Glutamatergic neuron (in vitro differentiated cells): ENCODE measurements at regions not wholly inside any gene's neighbourhood (a gene's known extent, or its start where the extent isn't known, plus 50 kb on each side); places are given as distances from the start of the nearest gene placed in this dataset.

Source experiments
- DNase-seq: peaks from one replicate; pipeline ENCODE4 v3.0.0; 2022
- H3K27ac Mint-ChIP-seq: one replicate; pipeline ENCODE4 v1.8.0; 2020; ENCODE audit warnings: mild to moderate bottlenecking, mixed read lengths, inconsistent platforms; ENCODE audit not compliant: unreplicated experiment
- H3K27me3 Mint-ChIP-seq: one replicate; pipeline ENCODE4 v1.8.0; 2020; ENCODE audit warnings: mild to moderate bottlenecking, moderate library complexity, mixed read lengths, inconsistent platforms; ENCODE audit not compliant: unreplicated experiment
- H3K36me3 Mint-ChIP-seq: one replicate; pipeline ENCODE4 v1.8.0; 2020; ENCODE audit warnings: mild to moderate bottlenecking, mixed read lengths, inconsistent platforms; ENCODE audit not compliant: unreplicated experiment
- H3K4me1 Mint-ChIP-seq: one replicate; pipeline ENCODE4 v1.8.0; 2020; ENCODE audit warnings: mild to moderate bottlenecking, low read depth, mixed read lengths, inconsistent platforms; ENCODE audit not compliant: unreplicated experiment
- H3K4me3 Mint-ChIP-seq: one replicate; pipeline ENCODE4 v1.8.0; 2020; ENCODE audit warnings: mild to moderate bottlenecking, mixed read lengths, inconsistent platforms; ENCODE audit not compliant: unreplicated experiment
- H3K9me3 Mint-ChIP-seq: one replicate; pipeline ENCODE4 v1.8.0; 2020; ENCODE audit warnings: mild to moderate bottlenecking, moderate library complexity, mixed read lengths, inconsistent platforms; ENCODE audit not compliant: unreplicated experiment
- CTCF ChIP-seq: fragments of 200-600 bp; sonication (generic); IDR thresholded peaks from one replicate; pipeline ENCODE4 v1.5.0; 2021; ENCODE audit not compliant: partially characterized antibody, unreplicated experiment

GRCh38 chr18:54776282-54776977 is 51.8 kb upstream of the RAB27B start:
- Mint-ChIP-seq H3K27me3 (no peaks in the 10 kb centered on the region), H3K4me1 (no peaks in the 10 kb centered on the region), H3K27ac (no peak overlapping the region), H3K9me3 (no peaks in the 10 kb centered on the region), H3K36me3 (no peaks in the 10 kb centered on the region), H3K4me3 (no peak overlapping the region)
- DNase-seq: no peak
- TF ChIP-seq CTCF: no peak

GRCh38 chr18:54777118-54777791 is 51.0 kb upstream of the RAB27B start:
- DNase-seq: no peak
- Mint-ChIP-seq H3K4me1 (no peaks in the 10 kb centered on the region), H3K36me3 (no peaks in the 10 kb centered on the region), H3K4me3 (no peak overlapping the region), H3K27me3 (no peaks in the 10 kb centered on the region), H3K9me3 (no peaks in the 10 kb centered on the region), H3K27ac (no peak overlapping the region)
- TF ChIP-seq CTCF: no peak

- no peak overlapping the region for H3K4me3 Mint-ChIP-seq
- no peaks in the 10 kb centered on the region for H3K4me1 Mint-ChIP-seq
- no peak for TF ChIP-seq CTCF
- no peak for DNase-seq
- no peaks in the 10 kb centered on the region for H3K9me3 Mint-ChIP-seq
- no peaks in the 10 kb centered on the region for H3K27me3 Mint-ChIP-seq
- no peak overlapping the region for H3K27ac Mint-ChIP-seq
- no peaks in the 10 kb centered on the region for H3K36me3 Mint-ChIP-seq
Observed at GRCh38 chr18:54777989-54778388, 50.3 kb upstream of the RAB27B start.
